ENCODE measurements at regions not wholly inside any gene's neighbourhood (a gene's known extent, or its start where the extent isn't known, plus 50 kb on each side); places are given as distances from the start of the nearest gene placed in this dataset.
"Not testable (repeated sequence)": the region's sequence is repeated elsewhere in the genome, so short reads cannot be mapped to it uniquely, and the experiment has no call there.

GRCh38 chr2:209194717-209195116 lies 229.1 kb upstream of the MAP2 start:
- FAIRE-seq: no peak

- FAIRE-seq: peak; percentile 89
Measured at GRCh38 chr2:209208211-209208610, 215.6 kb upstream of the MAP2 start.

- FAIRE-seq: no peak
Measured at GRCh38 chr2:209209943-209210342, 213.9 kb upstream of the MAP2 start.

- no peak for FAIRE-seq
Measured at GRCh38 chr2:209230560-209230959, 193.3 kb upstream of the MAP2 start.

- FAIRE-seq: no peak
Measured at GRCh38 chr2:209236377-209236776, 187.5 kb upstream of the MAP2 start.

- no peak for FAIRE-seq
Measured at GRCh38 chr2:209238765-209239584, 184.9 kb upstream of the MAP2 start.

GRCh38 chr2:209239585-209239938 lies 184.3 kb upstream of the MAP2 start:
- FAIRE-seq: no peak

- FAIRE-seq: no peak
Measured at GRCh38 chr2:209240204-209240603, 183.6 kb upstream of the MAP2 start.

GRCh38 chr2:209253544-209253943 lies 170.3 kb upstream of the MAP2 start:
- no peak for FAIRE-seq

GRCh38 chr2:209259767-209260166 lies 164.1 kb upstream of the MAP2 start:
- no peak for FAIRE-seq

- peak; percentile 21 for FAIRE-seq
Measured at GRCh38 chr2:209260281-209260680, 163.6 kb upstream of the MAP2 start.

- FAIRE-seq: not testable (repeated sequence)
Measured at GRCh38 chr2:209261366-209262053, 162.3 kb upstream of the MAP2 start.

GRCh38 chr2:209269024-209269423 lies 154.8 kb upstream of the MAP2 start:
- no peak for FAIRE-seq

GRCh38 chr2:209276000-209276399 lies 147.8 kb upstream of the MAP2 start:
- no peak for FAIRE-seq

GRCh38 chr2:209277444-209277843 lies 146.4 kb upstream of the MAP2 start:
- no peak for FAIRE-seq

GRCh38 chr2:209298601-209299000 lies 125.2 kb upstream of the MAP2 start:
- no peak for FAIRE-seq

- FAIRE-seq: not testable (repeated sequence)
Measured at GRCh38 chr2:209299478-209299877, 124.4 kb upstream of the MAP2 start.

- not testable (repeated sequence) for FAIRE-seq
Measured at GRCh38 chr2:209300766-209301165, 123.1 kb upstream of the MAP2 start.

GRCh38 chr2:209305026-209305425 lies 118.8 kb upstream of the MAP2 start:
- no peak for FAIRE-seq

GRCh38 chr2:209305746-209306196 lies 118.1 kb upstream of the MAP2 start:
- FAIRE-seq: no peak

GRCh38 chr2:209307161-209308001 lies 116.5 kb upstream of the MAP2 start:
- no peak for FAIRE-seq

GRCh38 chr2:209308415-209308814 lies 115.4 kb upstream of the MAP2 start:
- FAIRE-seq: no peak

- no peak for FAIRE-seq
Measured at GRCh38 chr2:209311948-209312347, 111.9 kb upstream of the MAP2 start.
